ENCODE measurements at regions not wholly inside any gene's neighbourhood (a gene's known extent, or its start where the extent isn't known, plus 50 kb on each side); places are given as distances from the start of the nearest gene placed in this dataset.

DNA sequence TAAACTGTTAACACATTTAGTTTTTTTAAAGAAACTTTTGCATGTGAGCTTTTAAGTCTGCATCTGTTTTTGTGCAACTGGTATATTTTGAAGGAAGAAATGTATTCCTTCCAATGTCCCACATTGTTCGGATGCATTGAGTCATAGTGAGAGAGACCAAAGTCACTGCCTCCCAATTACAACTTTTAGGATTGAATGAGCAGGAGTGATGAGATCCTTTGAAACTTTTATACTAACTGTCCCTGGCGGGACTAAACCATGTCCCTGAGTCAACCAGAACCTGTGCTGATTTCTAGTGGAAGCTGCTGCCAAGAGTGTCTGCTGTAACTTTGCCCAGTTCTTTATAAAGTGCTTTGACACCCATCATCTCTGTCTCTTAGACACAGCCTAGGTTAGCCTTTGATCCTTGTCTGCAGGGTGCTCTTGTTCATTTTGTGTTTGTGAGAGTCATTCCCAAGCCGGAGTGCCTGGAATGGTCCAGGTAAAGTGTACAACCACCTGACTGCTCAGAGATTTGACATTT is 122.7 kb downstream of the ZNF518B start:
- TF ChIP-seq, protein P1, sequence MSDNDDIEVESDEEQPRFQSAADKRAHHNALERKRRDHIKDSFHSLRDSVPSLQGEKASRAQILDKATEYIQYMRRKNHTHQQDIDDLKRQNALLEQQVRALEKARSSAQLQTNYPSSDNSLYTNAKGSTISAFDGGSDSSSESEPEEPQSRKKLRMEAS (IDR thresholded peaks at IDR 0.05; ENCODE audit: low read depth, low read length): no peak
- TF ChIP-seq, protein P2, sequence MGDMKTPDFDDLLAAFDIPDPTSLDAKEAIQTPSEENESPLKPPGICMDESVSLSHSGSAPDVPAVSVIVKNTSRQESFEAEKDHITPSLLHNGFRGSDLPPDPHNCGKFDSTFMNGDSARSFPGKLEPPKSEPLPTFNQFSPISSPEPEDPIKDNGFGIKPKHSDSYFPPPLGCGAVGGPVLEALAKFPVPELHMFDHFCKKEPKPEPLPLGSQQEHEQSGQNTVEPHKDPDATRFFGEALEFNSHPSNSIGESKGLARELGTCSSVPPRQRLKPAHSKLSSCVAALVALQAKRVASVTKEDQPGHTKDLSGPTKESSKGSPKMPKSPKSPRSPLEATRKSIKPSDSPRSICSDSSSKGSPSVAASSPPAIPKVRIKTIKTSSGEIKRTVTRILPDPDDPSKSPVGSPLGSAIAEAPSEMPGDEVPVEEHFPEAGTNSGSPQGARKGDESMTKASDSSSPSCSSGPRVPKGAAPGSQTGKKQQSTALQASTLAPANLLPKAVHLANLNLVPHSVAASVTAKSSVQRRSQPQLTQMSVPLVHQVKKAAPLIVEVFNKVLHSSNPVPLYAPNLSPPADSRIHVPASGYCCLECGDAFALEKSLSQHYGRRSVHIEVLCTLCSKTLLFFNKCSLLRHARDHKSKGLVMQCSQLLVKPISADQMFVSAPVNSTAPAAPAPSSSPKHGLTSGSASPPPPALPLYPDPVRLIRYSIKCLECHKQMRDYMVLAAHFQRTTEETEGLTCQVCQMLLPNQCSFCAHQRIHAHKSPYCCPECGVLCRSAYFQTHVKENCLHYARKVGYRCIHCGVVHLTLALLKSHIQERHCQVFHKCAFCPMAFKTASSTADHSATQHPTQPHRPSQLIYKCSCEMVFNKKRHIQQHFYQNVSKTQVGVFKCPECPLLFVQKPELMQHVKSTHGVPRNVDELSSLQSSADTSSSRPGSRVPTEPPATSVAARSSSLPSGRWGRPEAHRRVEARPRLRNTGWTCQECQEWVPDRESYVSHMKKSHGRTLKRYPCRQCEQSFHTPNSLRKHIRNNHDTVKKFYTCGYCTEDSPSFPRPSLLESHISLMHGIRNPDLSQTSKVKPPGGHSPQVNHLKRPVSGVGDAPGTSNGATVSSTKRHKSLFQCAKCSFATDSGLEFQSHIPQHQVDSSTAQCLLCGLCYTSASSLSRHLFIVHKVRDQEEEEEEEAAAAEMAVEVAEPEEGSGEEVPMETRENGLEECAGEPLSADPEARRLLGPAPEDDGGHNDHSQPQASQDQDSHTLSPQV (IDR thresholded peaks at IDR 0.05): no peak
- TF ChIP-seq POLR2A (IDR thresholded peaks at IDR 0.05; ENCODE audit: low read depth, low read length) (no peak), SPI1 (IDR thresholded peaks at IDR 0.05; ENCODE audit: borderline replicate concordance, insufficient read depth, low read depth, low read length) (no peak), RCOR1 (conservative IDR thresholded peaks at IDR 0.05; ENCODE audit: low read depth, low read length) (no peak), CBX3 (IDR thresholded peaks at IDR 0.05; ENCODE audit: borderline replicate concordance, low read depth) (no peak), NFYB (IDR thresholded peaks at IDR 0.05; ENCODE audit: insufficient read depth, low read depth, low read length) (no peak), CBX5 (IDR thresholded peaks at IDR 0.05; ENCODE audit: low read depth) (no peak), EZH2 (IDR thresholded peaks at IDR 0.05; ENCODE audit: borderline replicate concordance, control insufficient read depth, low read depth, low read length) (no peak)
- TF ChIP-seq, protein P3, sequence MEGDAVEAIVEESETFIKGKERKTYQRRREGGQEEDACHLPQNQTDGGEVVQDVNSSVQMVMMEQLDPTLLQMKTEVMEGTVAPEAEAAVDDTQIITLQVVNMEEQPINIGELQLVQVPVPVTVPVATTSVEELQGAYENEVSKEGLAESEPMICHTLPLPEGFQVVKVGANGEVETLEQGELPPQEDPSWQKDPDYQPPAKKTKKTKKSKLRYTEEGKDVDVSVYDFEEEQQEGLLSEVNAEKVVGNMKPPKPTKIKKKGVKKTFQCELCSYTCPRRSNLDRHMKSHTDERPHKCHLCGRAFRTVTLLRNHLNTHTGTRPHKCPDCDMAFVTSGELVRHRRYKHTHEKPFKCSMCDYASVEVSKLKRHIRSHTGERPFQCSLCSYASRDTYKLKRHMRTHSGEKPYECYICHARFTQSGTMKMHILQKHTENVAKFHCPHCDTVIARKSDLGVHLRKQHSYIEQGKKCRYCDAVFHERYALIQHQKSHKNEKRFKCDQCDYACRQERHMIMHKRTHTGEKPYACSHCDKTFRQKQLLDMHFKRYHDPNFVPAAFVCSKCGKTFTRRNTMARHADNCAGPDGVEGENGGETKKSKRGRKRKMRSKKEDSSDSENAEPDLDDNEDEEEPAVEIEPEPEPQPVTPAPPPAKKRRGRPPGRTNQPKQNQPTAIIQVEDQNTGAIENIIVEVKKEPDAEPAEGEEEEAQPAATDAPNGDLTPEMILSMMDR (IDR thresholded peaks at IDR 0.05 in 2 of 3, conservative IDR thresholded peaks at IDR 0.05 in 1 of 3; ENCODE audit: control insufficient read depth in 2 of 3, extremely low read depth in 1 of 3, insufficient read depth in 1 of 3, low read depth in 3 of 3, low read length in 3 of 3): no peak
- TF ChIP-seq, protein P4, sequence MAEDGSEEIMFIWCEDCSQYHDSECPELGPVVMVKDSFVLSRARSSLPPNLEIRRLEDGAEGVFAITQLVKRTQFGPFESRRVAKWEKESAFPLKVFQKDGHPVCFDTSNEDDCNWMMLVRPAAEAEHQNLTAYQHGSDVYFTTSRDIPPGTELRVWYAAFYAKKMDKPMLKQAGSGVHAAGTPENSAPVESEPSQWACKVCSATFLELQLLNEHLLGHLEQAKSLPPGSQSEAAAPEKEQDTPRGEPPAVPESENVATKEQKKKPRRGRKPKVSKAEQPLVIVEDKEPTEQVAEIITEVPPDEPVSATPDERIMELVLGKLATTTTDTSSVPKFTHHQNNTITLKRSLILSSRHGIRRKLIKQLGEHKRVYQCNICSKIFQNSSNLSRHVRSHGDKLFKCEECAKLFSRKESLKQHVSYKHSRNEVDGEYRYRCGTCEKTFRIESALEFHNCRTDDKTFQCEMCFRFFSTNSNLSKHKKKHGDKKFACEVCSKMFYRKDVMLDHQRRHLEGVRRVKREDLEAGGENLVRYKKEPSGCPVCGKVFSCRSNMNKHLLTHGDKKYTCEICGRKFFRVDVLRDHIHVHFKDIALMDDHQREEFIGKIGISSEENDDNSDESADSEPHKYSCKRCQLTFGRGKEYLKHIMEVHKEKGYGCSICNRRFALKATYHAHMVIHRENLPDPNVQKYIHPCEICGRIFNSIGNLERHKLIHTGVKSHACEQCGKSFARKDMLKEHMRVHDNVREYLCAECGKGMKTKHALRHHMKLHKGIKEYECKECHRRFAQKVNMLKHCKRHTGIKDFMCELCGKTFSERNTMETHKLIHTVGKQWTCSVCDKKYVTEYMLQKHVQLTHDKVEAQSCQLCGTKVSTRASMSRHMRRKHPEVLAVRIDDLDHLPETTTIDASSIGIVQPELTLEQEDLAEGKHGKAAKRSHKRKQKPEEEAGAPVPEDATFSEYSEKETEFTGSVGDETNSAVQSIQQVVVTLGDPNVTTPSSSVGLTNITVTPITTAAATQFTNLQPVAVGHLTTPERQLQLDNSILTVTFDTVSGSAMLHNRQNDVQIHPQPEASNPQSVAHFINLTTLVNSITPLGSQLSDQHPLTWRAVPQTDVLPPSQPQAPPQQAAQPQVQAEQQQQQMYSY (CRISPR knock-in tag; IDR thresholded peaks at IDR 0.05): no peak
- TF ChIP-seq, protein P5, sequence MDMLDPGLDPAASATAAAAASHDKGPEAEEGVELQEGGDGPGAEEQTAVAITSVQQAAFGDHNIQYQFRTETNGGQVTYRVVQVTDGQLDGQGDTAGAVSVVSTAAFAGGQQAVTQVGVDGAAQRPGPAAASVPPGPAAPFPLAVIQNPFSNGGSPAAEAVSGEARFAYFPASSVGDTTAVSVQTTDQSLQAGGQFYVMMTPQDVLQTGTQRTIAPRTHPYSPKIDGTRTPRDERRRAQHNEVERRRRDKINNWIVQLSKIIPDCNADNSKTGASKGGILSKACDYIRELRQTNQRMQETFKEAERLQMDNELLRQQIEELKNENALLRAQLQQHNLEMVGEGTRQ (IDR thresholded peaks at IDR 0.05; ENCODE audit: borderline replicate concordance, low read depth, low read length): no peak
